ENCODE measurements at regions not wholly inside any gene's neighbourhood (a gene's known extent, or its start where the extent isn't known, plus 50 kb on each side); places are given as distances from the start of the nearest gene placed in this dataset.

- no peaks in the 10 kb centered on the region for H3K4me1 ChIP-seq (ENCODE audit: insufficient read depth)
- H3K36me3 ChIP-seq (ENCODE audit: insufficient read depth): peaks cover 4% of the 10 kb centered on the region; the same call in 1 of the 2 replicates
- H3K27ac Mint-ChIP-seq: no peak overlapping the region
- peaks cover 27% of the 10 kb centered on the region; the same call in 2 of the 3 replicates for H3K36me3 Mint-ChIP-seq (ENCODE audit: low read depth)
- H3K4me2 ChIP-seq: no peak overlapping the region
- H3K9me2 ChIP-seq (ENCODE audit: insufficient read depth): peaks cover 2% of the 10 kb centered on the region; the same call in 1 of the 2 replicates
- H3K27me3 ChIP-seq (ENCODE audit: insufficient read depth): no peaks in the 10 kb centered on the region
- H3K79me2 ChIP-seq (replicated peaks; ENCODE audit: insufficient read depth): no peaks in the 10 kb centered on the region
- H3K9me3 Mint-ChIP-seq: peaks cover 10% of the 10 kb centered on the region; the same call in 2 of the 3 replicates
- no peaks in the 10 kb centered on the region for H3K27me3 Mint-ChIP-seq (ENCODE audit: insufficient read depth, low read depth, poor library complexity)
- no peak overlapping the region for H2AFZ ChIP-seq
- TF ChIP-seq ZNF331 (CRISPR knock-in tag; IDR thresholded peaks at IDR 0.05; ENCODE audit: low read depth) (no peak), REST (IDR thresholded peaks at IDR 0.05; ENCODE audit: unreplicated experiment) (no peak), JUNB (IDR thresholded peaks at IDR 0.05; ENCODE audit: unreplicated experiment) (no peak), EZH2 (IDR thresholded peaks at IDR 0.05; ENCODE audit: low read depth, unreplicated experiment) (no peak), ETS1 (IDR thresholded peaks at IDR 0.05) (no peak)
- ATAC-seq: no peak
- DNase-seq (ENCODE audit: low spot score): no peak
- H3K4me3 Mint-ChIP-seq: no peak overlapping the region
- H4K20me1 ChIP-seq (replicated peaks; ENCODE audit: insufficient read depth): no peaks in the 10 kb centered on the region
- no peaks in the 10 kb centered on the region for H3F3A ChIP-seq (replicated peaks; ENCODE audit: low read depth)
- no peak overlapping the region for H3K4me3 ChIP-seq
- H3K27ac ChIP-seq (ENCODE audit: low read depth): no peak overlapping the region
- H3K4me1 Mint-ChIP-seq: no peaks in the 10 kb centered on the region
These were observed 238.1 kb upstream of the PPP1R2C start for GRCh38 chrX:43016021-43016420.

- Mint-ChIP-seq H3K4me1 (no peaks in the 10 kb centered on the region), H3K9me3 (peaks cover 21% of the 10 kb centered on the region), H3K27ac (no peak overlapping the region), H3K36me3 (ENCODE audit: low read depth) (peaks cover 26% of the 10 kb centered on the region), H3K4me3 (no peak overlapping the region), H3K27me3 (ENCODE audit: insufficient read depth, low read depth, poor library complexity) (no peaks in the 10 kb centered on the region)
- Histone ChIP-seq H3K27ac (ENCODE audit: low read depth) (no peak overlapping the region), H3K79me2 (replicated peaks; ENCODE audit: insufficient read depth) (no peaks in the 10 kb centered on the region), H3K4me2 (no peak overlapping the region), H3F3A (replicated peaks; ENCODE audit: low read depth) (no peaks in the 10 kb centered on the region), H3K4me3 (no peak overlapping the region), H3K27me3 (ENCODE audit: insufficient read depth) (no peaks in the 10 kb centered on the region), H3K9me2 (ENCODE audit: insufficient read depth) (peaks cover 2% of the 10 kb centered on the region; the same call in 1 of the 2 replicates), H3K36me3 (ENCODE audit: insufficient read depth) (peaks cover 4% of the 10 kb centered on the region; the same call in 1 of the 2 replicates), H3K4me1 (ENCODE audit: insufficient read depth) (no peaks in the 10 kb centered on the region), H2AFZ (no peak overlapping the region), H4K20me1 (replicated peaks; ENCODE audit: insufficient read depth) (no peaks in the 10 kb centered on the region)
- ATAC-seq (no peak), DNase-seq (ENCODE audit: low spot score) (no peak)
- TF ChIP-seq REST (IDR thresholded peaks at IDR 0.05; ENCODE audit: unreplicated experiment): no peak
- TF ChIP-seq JUNB (IDR thresholded peaks at IDR 0.05; ENCODE audit: unreplicated experiment): no peak
- no peak for TF ChIP-seq EZH2phosphoT487 (IDR thresholded peaks at IDR 0.05; ENCODE audit: unreplicated experiment)
- no peak for TF ChIP-seq ZNF331 (CRISPR knock-in tag; IDR thresholded peaks at IDR 0.05; ENCODE audit: low read depth)
- TF ChIP-seq CREB1 (CRISPR knock-in tag; IDR thresholded peaks at IDR 0.05; ENCODE audit: low read depth): no peak
- TF ChIP-seq EZH2 (IDR thresholded peaks at IDR 0.05; ENCODE audit: low read depth, unreplicated experiment): no peak
- TF ChIP-seq ETS1 (IDR thresholded peaks at IDR 0.05): no peak
- no peak for TF ChIP-seq ZNF114 (CRISPR knock-in tag; IDR thresholded peaks at IDR 0.05)
These were observed 240.1 kb upstream of the PPP1R2C start for GRCh38 chrX:43018031-43018430.

All from GM23338 (cell line).